SHP77 (cell line): ENCODE measurements at regions not wholly inside any gene's neighbourhood (a gene's known extent, or its start where the extent isn't known, plus 50 kb on each side); places are given as distances from the start of the nearest gene placed in this dataset.

Experiments used
- DNase-seq, 2 experiments: peaks; one replicate each; lab custom pipeline; 2025; lab: John Stamatoyannopoulos, UW

DNA sequence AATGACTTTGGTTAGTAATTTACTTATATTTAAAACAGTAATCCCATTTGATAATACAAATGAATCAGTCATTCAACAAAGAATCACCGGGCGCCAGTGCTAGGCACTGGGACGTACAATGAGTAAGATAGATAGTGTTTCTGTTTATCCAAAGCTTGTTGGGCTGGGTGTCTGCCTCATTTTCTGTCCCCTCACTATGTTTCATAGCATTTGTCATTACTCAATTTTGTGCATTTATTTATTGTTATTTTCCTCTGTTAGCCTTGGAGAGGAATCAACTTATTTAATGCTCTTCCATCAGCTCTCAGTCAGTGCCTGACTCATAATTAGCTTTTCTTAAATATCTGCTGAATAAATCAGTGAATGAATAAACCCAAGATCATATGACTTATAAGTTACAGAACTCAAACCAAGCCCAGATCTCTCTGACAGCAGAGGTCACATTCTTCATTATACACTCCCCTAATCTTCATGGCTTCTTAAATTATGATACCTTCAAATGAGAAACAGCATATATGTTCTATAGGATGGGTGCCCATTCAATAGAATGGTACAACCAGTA lies 86.2 kb downstream of the TSPAN8 start:
- DNase-seq = no peak

DNA sequence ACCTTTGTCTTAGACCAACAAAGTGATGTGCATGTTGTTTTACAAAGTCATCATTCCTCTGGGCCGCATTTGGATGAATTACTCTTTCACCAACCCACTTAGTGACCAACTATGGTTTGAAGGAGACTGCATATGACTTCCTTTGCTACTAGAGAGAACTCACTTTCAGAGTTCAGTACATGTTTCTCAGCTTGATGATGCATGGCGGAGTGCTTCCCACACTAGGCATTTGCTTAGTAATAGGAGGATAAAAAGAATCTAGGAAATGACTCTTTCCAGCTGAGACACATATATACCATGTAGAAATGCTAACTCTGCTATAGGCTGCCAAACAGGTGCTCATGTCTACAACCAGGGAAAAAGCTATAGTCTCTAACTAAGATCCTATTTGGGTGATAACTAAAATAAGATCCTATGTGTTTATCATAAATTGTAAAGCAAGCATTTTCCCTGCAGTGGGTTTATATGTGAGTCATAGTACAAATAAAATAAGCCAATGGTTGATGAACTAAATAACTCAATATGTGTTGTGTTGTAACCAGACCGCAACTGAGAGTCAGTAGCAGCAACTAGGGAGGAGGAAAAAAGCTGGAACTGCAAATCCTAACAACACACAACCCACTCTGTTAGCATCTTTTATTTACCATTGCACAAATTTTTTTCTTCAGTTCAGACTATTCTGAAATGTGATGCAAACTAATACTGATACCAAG lies 87.2 kb downstream of the TSPAN8 start:
- DNase-seq = no peak

DNA sequence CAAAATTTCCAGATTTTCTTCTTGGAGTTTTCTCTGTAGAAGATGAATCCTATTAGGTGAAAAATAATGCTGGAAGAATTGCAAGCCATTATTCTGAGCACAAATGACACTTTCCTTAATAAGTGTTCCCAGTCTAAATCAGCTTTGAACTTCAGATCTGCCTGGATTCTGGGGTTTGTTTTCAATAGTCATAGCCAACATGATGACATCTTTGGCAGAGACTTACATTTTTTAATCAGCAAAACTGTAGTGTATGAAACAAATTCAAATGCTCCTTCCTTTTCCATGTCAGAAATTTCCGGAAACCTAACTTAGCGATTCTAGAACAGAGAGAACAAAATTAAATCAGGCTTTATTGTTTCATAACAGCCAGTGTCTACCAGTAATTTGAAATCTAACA lies 88.5 kb downstream of the TSPAN8 start:
- no peak for DNase-seq

DNA sequence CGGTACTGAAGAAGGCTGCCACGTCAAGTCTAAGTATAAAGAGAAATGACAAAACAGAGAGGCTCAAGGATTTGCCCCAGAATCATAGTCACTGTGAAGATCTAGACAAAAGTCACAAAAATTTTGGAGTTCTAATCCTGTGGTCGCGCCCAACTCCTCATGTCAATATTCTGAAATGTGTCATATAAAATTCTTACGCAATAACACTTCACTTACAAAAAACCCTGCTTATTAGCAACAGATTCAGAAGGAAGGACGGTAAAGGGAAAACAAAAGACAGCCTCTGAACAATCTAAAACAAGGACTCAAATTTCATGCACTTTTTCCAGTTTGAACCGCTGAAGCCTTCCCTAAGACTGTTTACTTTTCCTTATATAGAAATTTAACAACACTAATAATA lies 94.7 kb downstream of the TSPAN8 start:
- DNase-seq = no peak

DNA sequence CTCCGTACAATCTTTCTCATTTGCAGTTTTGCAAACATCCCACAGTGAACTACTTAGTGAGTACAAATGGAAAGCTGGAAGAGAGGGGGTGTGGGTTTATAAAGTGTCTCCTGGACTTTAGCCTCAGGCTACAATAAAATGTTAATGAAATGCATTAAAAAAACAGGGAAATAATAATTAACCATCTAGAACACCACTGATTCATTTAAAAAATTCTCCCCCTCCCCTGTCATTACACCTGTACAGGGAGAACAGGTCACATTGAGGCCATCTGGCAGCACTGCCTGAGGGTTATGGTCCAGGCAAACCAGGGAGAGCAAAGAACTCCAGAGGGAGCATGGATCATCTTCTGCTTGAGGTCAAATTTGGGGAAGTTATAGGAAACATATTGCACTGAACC lies 96.3 kb downstream of the TSPAN8 start:
- DNase-seq = no peak

DNA sequence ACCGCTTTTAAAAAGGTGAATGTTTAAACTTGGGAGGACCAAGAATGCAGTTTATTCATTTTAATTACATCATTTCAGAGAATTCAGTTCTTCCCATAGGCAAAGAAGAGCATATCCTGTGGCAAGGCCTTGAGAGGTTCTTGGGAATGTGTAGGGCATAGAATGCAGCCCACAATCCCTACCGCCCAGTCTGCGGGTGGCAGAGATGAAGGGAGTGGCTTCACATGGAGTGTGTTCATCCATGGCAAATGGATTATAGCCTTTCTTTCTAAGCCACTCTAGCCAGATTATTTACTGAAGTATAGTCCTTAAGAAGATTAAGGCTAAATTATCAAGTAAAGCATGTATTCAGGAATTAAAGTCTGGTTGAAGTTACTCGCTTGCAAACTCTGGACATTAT lies 97.4 kb downstream of the TSPAN8 start:
- no peak for DNase-seq

DNA sequence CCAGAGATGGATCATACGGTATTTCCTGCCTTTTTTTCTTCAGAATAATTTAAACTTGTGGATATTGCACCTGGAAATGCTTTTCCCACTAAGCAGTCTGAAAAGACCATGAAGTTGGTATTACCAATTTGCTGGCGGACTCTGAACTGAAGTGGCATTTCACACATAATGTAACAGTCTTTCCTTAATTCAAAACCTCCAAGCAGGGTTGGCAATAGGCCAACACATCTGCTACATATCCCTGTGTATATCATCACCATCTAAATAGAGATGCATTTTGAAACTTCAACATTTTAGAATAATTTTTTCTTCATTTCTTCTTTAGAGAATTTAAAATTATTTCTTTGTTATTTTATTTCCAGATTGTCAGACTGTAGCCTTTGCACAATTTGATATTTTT lies 100.5 kb downstream of the TSPAN8 start:
- peak in 1 of 2 experiments; percentile 14 for DNase-seq

DNA sequence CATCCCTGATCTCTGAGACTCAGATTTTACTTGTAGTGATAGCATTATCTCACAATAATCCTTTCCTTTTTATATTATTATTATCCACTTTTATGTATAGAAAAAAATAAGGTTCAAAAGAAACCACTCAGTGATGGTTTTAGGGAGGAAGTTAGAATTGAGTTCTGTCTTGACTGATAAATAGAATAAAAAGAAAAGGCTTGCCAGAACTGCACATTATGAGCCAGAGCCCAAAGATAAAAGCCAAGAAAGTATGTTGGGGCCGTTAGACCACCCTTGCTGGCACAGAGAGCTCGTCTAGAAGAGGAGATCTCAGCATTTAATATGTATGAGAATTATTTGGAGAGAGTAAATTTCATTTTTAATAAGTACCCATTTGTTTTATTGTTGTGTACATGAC lies 103.2 kb downstream of the TSPAN8 start:
- DNase-seq = no peak

DNA sequence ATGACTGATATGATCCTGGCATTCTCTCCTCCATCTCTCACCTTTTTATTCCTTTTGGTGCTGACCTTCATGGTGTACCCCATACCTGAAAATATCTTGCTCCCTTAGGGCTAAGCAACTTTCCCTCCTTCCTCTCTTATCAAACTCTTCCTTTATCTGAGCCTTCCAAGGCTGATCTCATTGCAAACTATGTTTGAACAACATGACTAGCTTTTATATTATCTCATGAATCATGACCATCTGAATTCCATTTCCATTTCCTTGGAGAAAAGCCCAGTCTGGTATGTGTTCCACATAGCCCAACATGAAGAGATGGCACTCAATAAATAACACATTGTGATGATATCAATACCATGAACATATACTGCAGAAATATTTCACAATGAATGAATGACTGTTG lies 111.6 kb downstream of the TSPAN8 start:
- DNase-seq = no peak

DNA sequence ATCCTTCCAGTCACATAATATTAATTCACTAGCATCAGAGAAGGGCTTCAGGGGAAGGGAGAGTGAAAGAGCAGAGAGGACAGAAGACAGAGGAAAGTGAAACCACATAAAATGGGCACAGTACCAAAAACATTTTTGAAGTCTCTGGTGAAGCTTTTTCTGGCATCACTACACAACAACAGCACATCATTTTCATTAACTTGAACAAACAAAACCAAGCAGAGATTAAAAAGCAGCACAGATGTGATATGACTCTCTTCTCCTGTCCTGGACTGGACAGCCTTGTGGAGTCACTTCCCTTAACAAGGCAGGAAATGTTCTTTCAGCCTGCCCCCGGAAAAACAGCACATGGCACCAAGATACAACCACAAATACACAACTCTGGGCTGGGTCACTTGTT lies 112.0 kb downstream of the TSPAN8 start:
- DNase-seq = no peak

DNA sequence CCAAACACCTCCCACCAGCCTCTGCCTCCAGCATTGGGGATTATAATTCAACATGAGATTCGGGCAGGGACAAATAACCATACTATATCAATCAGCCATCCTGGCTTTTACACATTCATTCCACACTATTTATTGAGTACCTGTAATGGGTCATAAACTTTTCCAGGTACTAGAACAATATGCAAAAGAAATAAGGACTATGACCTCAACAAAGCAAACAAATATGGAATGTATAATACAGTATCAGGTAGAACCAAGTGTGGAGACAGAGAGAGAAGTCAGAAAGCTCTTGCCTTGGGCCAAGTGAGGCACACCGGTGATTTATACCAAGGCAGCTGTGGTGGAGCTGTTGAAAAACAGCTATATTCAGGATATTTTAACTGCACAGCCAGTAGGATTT lies 116.3 kb downstream of the TSPAN8 start:
- no peak for DNase-seq

DNA sequence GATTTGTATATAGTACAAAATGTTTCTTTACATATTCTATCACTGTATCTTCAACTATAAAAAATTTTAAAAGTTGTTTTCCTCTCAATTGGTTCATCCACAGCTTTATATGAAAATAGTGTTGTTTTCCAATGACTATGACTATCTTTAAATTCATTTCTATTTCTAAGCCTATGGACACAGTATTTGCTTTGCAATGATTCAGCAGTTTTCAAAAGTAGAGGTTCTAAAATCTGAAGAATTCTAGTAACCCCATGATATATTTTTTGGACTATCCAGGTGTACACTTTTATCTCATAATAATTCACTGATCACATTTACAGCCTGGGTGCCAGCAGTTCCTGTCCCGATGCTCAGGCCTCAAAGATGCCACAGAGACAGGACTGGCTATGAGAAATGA lies 118.4 kb upstream of the PTPRR start:
- DNase-seq = no peak

DNA sequence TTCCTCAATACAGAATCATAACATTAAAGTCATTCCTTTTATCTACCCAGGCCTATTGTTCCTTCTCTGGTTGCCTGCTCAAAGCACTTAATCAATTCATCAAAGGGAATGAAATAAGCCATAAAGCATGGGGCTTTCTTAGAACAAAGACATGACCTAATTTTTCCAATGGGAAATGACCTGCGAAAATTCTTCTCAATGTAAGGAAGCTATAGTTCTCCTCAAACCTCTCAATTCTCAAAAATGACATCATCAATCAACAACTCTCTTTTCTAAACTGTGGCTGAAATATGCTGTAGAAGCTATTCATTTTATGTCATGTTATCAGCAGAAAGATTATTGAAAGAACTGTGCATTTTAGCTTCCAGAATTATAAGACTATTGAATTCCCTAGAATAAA lies 116.0 kb upstream of the PTPRR start:
- DNase-seq = no peak

DNA sequence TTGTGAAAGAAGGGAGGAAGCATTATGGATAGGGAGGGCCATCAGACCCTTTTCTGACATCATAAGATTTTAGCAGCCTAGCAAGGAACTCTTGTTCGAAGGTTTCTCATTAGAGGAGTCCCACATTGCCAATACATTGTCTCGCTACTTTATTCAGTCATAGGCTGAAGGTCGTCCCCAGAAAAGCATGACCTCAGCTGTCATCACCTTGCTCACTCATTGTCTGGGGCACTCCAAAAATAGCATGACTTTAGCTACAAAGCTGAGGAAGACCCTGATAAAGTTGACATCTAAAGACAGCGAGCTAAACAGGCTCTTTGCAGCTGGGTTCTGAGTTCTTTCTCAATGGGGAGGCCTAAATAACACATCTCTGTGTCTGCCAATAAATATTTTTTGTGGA lies 112.4 kb upstream of the PTPRR start:
- no peak for DNase-seq

DNA sequence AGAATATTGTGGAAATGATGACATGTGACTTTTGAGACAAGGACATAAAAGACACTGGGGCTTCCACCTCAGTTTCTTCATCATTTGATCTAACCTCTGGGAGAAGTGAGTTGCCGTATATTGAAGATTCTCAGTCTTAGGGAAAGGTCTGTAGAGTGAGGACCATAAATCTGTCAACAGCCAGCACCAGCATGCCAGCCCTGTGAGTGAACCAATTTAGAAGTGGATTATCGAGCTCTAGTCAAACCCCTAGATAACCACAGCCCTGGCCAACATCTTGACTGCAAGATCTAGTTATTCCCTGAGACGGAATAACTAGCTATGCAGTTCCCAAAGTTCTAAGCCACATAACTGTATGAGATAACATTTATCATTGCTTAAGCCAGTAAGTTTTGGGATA lies 108.8 kb upstream of the PTPRR start:
- no peak for DNase-seq

DNA sequence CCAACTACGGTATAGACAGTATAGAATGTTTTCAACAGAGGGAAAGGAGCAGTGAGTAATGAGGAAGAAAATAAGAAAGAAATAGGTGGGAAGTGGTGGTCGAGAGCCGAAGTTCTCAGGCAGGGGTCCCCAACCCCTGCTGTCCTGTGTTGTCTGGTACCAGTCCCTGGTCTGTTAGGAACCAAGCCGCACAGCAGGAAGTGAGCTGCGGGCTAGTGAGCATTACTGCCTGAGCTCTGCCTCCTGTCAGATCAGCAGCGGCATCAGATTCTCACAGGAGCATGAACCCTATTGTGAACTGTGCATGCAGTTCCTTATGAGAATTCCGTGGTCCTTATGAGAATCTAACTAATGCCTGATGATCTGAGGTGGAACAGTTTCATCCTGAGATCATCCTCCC lies 107.3 kb upstream of the PTPRR start:
- no peak for DNase-seq

DNA sequence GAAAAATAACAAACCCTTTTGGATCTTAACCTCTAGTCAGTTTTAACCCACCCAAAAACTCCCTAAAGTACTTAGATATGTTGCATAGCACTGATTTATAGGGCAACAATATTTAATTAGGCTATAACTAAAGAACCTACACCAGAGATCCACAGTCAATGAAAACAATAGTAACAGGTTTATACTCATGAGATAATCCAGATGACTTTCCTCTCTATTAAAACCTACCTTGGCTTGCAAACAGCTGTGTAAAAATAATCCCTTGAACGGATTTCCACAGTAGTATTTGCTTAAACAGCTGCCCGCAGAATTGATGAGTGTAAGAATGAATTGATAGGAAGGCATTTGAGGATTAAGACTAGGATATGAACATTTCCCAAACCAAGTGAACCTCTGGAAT lies 104.3 kb upstream of the PTPRR start:
- DNase-seq = no peak

DNA sequence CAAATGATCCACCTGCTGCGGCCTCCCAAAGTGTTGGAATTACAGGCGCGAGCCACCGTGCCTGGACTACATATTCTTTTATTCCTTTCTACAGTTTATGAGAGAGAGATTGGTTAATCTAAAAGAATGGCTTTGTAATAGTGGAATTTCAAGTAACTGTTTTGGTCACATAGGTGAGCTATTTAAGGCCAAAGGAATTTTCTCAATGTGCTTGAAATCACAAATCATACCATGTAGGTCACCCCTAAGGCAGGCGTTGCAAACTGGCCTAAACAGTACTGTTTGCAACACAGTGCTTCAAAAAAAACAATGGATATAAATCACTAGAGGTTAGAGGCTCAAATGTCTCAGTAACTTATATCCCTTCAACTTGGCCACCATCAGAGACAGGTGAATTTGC lies 103.7 kb upstream of the PTPRR start:
- no peak for DNase-seq

DNA sequence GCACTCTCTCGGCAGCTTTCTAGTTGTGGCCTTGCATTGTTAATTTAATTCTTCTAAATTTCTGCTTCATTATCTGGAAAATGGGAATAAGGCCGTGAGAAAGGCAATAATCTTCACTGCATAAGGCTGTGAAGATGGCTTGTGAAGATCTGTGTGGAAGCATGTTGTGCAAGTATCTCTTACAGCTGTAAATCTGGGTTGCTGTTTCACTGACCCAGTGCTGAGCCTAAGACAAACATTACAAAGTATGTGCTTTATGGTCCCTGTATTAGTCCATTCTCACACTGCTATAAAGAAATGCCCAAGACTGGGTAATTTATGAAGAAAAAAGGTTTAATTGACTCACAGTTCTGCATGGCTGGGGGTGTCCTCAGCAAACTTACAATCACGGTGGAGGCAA lies 101.0 kb upstream of the PTPRR start:
- DNase-seq = no peak

DNA sequence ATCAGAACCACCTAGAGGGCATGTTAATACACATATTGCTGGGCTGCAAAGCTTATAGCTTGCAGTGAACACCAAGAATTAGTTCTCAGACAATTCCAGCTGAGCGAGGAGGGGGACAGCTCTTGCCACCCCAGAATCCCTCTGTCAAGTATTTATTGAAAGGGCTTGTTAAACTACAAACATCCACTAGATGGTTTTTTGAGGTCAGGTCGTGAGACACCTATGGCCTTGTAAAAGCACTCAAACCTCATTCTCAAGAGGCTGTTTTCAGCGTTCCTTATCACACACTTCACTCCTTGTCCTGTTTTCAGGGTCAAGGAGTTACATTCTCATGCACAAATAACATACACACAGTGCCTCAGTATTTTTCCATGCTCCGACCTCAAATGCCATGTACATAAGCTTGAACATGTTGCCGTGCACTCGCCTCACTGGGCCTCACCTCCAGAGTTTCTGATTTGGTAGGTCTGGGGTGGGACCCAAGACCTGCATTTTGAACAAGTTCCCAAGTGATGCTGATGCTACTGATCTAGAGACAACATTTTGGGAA lies 98.8 kb upstream of the PTPRR start:
- no peak for DNase-seq

DNA sequence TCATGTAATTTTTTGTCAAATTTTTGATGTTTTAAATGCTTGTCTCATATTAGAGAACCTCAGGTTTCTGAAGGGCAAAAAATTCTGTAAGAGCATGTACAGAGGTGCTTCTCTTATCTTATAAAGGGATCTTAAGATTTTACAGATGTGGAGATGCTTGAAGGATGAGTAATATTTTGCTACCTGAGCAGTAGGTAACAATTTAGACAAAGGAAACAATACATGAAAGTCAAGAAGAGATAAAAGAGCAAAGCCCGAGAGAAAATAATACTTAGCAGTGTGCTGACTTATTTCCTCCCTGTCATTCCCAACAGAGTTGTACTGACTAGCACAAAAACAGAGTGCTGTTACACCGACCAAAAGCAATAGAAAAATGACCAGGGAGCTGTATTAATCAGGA lies 98.1 kb upstream of the PTPRR start:
- no peak for DNase-seq

DNA sequence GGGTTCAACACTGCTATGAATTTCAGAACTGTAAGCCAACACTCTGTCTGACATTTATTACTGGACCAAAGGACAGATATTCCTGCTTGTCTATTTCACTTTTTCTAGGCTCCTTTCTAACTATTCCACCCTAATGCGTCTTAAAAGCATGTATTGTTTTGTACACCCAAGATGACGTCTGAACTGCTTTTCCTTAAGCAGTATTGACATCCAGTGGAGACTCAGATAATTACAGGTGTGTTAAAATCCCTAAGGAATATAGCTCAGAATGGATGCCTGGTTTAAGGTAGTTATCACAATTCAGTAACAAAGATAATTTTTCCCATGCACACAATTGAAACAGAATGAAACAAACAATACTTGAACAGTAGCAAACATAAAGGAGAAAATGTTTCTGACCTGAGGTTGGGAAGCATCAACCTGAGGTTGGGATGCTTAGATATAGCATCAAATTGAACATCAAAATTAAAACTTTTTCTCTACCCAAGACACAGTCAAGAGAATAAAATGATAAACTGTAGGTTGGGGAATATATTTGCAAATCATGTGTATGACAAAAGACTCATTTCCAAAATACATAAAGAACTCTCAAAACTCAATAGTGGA lies 93.7 kb upstream of the PTPRR start:
- no peak for DNase-seq

DNA sequence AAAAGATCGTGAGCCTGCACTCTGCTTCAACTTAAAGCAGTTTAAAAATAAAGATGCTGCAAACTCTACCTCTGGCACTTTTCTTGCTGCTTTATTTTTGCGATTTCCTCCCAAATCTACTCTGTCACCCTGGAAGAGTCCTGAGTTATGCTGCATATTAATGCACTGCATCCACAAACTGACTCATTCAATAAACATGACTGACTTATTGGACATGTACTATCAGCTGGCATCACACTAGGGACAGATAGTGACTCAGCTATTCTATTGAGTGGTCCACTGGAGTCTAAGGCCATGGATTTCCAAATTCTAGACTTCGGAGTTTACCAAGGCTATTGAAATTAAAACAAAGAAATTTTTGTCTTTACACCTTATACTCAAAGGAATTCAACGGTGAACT lies 90.7 kb upstream of the PTPRR start:
- no peak for DNase-seq

DNA sequence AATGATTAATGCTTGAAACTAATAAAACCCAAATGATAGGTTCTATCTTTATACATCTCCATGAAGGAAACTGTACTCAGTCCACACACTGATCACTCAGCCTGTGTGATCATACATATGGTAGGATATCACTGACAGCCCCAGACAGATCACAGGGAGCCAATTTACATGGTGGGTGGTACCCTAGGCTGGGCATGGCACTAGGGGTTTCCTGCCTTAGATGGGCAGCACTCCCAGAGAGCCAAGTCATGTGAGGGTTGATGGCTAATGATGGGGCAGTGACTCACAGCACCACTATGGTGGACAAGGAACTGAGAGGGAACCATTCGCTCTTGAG lies 89.6 kb upstream of the PTPRR start:
- no peak for DNase-seq
